ENCODE measurements at regions not wholly inside any gene's neighbourhood (a gene's known extent, or its start where the extent isn't known, plus 50 kb on each side); places are given as distances from the start of the nearest gene placed in this dataset.

GRCh38 chr12:111011999-111012600, 91.7 kb upstream of the MYL2 start:
- TF ChIP-seq EP300 (IDR thresholded peaks at IDR 0.05; ENCODE audit: low read depth), result no peak
- TF ChIP-seq CTCF (IDR thresholded peaks at IDR 0.05), result no peak
- TF ChIP-seq POLR2A (IDR thresholded peaks at IDR 0.05), result no peak
- TF ChIP-seq POLR2AphosphoS5 (IDR thresholded peaks at IDR 0.05), result no peak
- H3K27ac ChIP-seq, result no peak overlapping the region
- no peak overlapping the region for H3K4me3 ChIP-seq
- intact Hi-C loops (cut with DNase I; ENCODE audit: low total_unique reads) (no loop called here), in situ Hi-C loops (cut with MboI; ENCODE audit: low pct_ligation_motif_present in 1 of 4, low pct_unique_long_range_greater_than_20kb in 1 of 4, low sequenced_read_pairs in 3 of 4) (loop anchor here in 1 of 4 donors (25.0 kb wide), 1 partner anchor 300 kb away; no protein-coding TSS in a partner anchor)
- H3K36me3 ChIP-seq, result no peaks in the 10 kb centered on the region
- no peak for DNase-seq
- H3K9me3 ChIP-seq, result no peaks in the 10 kb centered on the region
- 89% methylated on average over 15 of the region's 15 CpGs; no CpG with 5 or more reads in 1 of the 2 donors for WGBS, 2 donors (ENCODE audit: low coverage in 1 of 2)
- peaks cover 13% of the 10 kb centered on the region for H3K27me3 ChIP-seq
- no peaks in the 10 kb centered on the region for H3K4me1 ChIP-seq

- Histone ChIP-seq H3K4me1 (no peaks in the 10 kb centered on the region), H3K9me3 (no peaks in the 10 kb centered on the region), H3K27me3 (peaks cover 10% of the 10 kb centered on the region), H3K27ac (no peak overlapping the region), H3K4me3 (no peak overlapping the region), H3K36me3 (no peaks in the 10 kb centered on the region)
- intact Hi-C loops (cut with DNase I; ENCODE audit: low total_unique reads), result no loop called here
- no peak for DNase-seq
- in situ Hi-C loops (cut with MboI; ENCODE audit: low pct_ligation_motif_present in 1 of 4, low pct_unique_long_range_greater_than_20kb in 1 of 4, low sequenced_read_pairs in 3 of 4), result loop anchor here in 1 of 4 donors (25.0 kb wide), 1 partner anchor 301 kb away; no protein-coding TSS in a partner anchor
- WGBS, 2 donors (ENCODE audit: low coverage in 1 of 2), result 55 to 73% methylated on average over 6 of the region's 6 CpGs
- TF ChIP-seq POLR2A (IDR thresholded peaks at IDR 0.05) (no peak), POLR2AphosphoS5 (IDR thresholded peaks at IDR 0.05) (no peak), CTCF (IDR thresholded peaks at IDR 0.05) (no peak), EP300 (IDR thresholded peaks at IDR 0.05; ENCODE audit: low read depth) (no peak)
Observed at GRCh38 chr12:111010916-111011657, 90.7 kb upstream of the MYL2 start.

- in situ Hi-C loops (cut with MboI; ENCODE audit: low pct_ligation_motif_present in 1 of 4, low pct_unique_long_range_greater_than_20kb in 1 of 4, low sequenced_read_pairs in 3 of 4) (loop anchor here in 1 of 4 donors (25.0 kb wide), 1 partner anchor 302 kb away; no protein-coding TSS in a partner anchor), intact Hi-C loops (cut with DNase I; ENCODE audit: low total_unique reads) (no loop called here)
- Histone ChIP-seq H3K27ac (no peak overlapping the region), H3K36me3 (no peaks in the 10 kb centered on the region), H3K27me3 (peaks cover 19% of the 10 kb centered on the region), H3K4me3 (no peak overlapping the region), H3K4me1 (no peaks in the 10 kb centered on the region), H3K9me3 (no peaks in the 10 kb centered on the region)
- DNase-seq, result no peak
- TF ChIP-seq POLR2AphosphoS5 (IDR thresholded peaks at IDR 0.05) (no peak), EP300 (IDR thresholded peaks at IDR 0.05; ENCODE audit: low read depth) (no peak), CTCF (IDR thresholded peaks at IDR 0.05) (no peak), POLR2A (IDR thresholded peaks at IDR 0.05) (no peak)
- 74 to 100% methylated on average over 1 to 3 of the region's 3 CpGs for WGBS, 2 donors (ENCODE audit: low coverage in 1 of 2)
Observed at GRCh38 chr12:111010061-111010460, 89.7 kb upstream of the MYL2 start.

- H3K9me3 ChIP-seq, result no peaks in the 10 kb centered on the region
- WGBS, 2 donors (ENCODE audit: low coverage in 1 of 2), result 47 to 60% methylated on average over 2 of the region's 2 CpGs
- no peak for DNase-seq
- H3K27me3 ChIP-seq, result peaks cover 21% of the 10 kb centered on the region
- in situ Hi-C loops (cut with MboI; ENCODE audit: low pct_ligation_motif_present in 1 of 4, low pct_unique_long_range_greater_than_20kb in 1 of 4, low sequenced_read_pairs in 3 of 4), result loop anchor here in 1 of 4 donors (25.0 kb wide), 1 partner anchor 306 kb away; no protein-coding TSS in a partner anchor
- intact Hi-C loops (cut with DNase I; ENCODE audit: low total_unique reads), result no loop called here
- H3K4me1 ChIP-seq, result no peaks in the 10 kb centered on the region
- H3K36me3 ChIP-seq, result no peaks in the 10 kb centered on the region
- H3K27ac ChIP-seq, result no peak overlapping the region
- H3K4me3 ChIP-seq, result no peak overlapping the region
- TF ChIP-seq EP300 (IDR thresholded peaks at IDR 0.05; ENCODE audit: low read depth), result no peak
Observed at GRCh38 chr12:111006621-111007020, 86.2 kb upstream of the MYL2 start.

Measured in transverse colon (tissue), 4 donors.